ENCODE measurements at regions not wholly inside any gene's neighbourhood (a gene's known extent, or its start where the extent isn't known, plus 50 kb on each side); places are given as distances from the start of the nearest gene placed in this dataset.

DNA sequence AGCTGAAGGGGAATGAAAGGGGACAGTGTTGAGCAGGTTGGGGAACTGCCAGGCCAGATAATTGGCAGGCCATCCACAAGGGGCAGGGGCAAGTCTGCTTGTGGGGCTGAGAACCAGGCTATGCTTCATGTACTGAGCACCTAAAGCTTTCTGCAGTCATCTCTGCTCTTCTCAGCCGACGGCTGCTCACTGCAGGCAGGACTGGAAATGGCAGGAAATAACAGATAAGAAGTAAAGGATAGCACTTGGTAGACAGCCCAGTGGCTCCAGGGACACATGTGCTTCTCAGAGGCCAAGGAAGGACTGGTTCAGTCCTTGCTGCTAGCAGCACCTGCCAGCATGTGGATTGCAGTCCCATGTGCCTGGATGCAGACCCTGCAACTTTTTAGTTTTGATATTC lies 89.8 kb downstream of the CD164 start:
- no peaks in the 10 kb centered on the region for H3K27me3 ChIP-seq (ENCODE audit: control insufficient read depth, insufficient read depth, low read length)
- H3K9ac ChIP-seq (ENCODE audit: low read length) = no peak overlapping the region
- no peaks in the 10 kb centered on the region for H3K9me3 ChIP-seq (ENCODE audit: control insufficient read depth, low read length)
- H3K4me1 ChIP-seq (ENCODE audit: control insufficient read depth, insufficient read depth, low read length) = peaks cover 56% of the 10 kb centered on the region
- no peak overlapping the region for H3K4me3 ChIP-seq (ENCODE audit: low read length)
- no peaks in the 10 kb centered on the region for H3K36me3 ChIP-seq (ENCODE audit: control insufficient read depth, insufficient read depth, low read length)

DNA sequence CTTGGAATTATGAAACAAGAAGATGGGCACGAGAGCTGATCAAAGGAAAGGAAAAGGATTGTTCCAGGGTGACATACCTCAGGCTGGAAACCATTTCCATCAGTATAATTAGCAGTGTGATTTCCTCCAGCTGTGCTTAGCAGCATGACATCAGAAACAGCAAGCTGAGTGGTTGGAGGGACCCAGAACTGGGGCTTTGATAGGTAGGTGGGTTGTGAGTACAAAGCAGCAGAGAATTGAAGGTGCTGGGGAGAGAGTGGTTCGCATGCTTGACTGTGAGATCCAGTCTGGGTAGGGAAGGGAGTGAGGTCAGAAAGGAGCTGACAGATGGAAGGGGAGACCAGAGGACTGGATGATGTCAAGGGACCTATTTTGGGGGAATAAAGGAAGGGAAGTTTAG lies 90.4 kb downstream of the CD164 start:
- H3K9me3 ChIP-seq (ENCODE audit: control insufficient read depth, low read length) = no peaks in the 10 kb centered on the region
- H3K9ac ChIP-seq (ENCODE audit: low read length) = no peak overlapping the region
- H3K4me3 ChIP-seq (ENCODE audit: low read length) = no peak overlapping the region
- no peaks in the 10 kb centered on the region for H3K27me3 ChIP-seq (ENCODE audit: control insufficient read depth, insufficient read depth, low read length)
- H3K36me3 ChIP-seq (ENCODE audit: control insufficient read depth, insufficient read depth, low read length) = no peaks in the 10 kb centered on the region
- peaks cover 51% of the 10 kb centered on the region for H3K4me1 ChIP-seq (ENCODE audit: control insufficient read depth, insufficient read depth, low read length)

DNA sequence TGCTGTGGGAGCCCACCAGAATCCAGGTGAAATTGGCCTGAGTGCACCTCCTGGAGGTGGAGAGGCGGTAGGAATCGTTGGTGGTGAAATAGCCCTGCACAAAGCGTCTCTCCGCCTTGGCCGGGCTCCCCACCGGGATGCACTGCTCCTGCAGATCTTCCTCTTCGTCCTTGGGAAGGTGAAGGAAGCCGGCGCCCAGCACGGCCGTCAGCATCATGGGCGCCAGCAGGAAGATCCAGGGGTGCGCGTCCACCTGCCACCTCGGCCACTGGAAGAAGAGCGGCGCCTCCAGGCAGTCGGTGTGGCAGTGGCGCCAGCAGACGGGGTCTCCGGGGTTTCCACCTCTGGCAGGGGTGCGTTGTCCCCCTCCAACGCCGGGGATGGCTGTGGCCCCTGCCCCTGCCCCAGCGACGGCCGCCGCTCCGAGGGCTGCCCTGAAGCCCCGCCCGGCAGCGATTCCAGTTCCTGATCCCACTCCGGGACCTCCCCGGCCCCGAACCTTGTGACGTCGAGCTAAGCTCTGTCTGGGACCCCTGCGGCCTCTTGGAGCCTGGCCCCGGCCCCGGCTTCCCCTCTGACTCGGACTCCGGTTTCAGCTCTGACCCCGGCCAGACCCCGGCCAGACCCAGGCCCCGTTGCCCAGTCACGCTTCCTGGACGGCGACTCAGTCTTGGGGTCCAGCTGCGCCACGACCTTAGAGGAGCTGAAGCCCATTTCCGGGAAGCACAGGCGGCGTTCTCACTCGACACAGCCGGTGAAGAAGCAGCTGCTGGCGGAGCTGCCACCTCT lies 91.9 kb downstream of the CD164 start:
- Histone ChIP-seq H3K9ac (ENCODE audit: low read length) (no peak overlapping the region), H3K27me3 (ENCODE audit: control insufficient read depth, insufficient read depth, low read length) (no peaks in the 10 kb centered on the region), H3K9me3 (ENCODE audit: control insufficient read depth, low read length) (no peaks in the 10 kb centered on the region), H3K4me1 (ENCODE audit: control insufficient read depth, insufficient read depth, low read length) (peaks cover 35% of the 10 kb centered on the region), H3K4me3 (ENCODE audit: low read length) (no peak overlapping the region), H3K36me3 (ENCODE audit: control insufficient read depth, insufficient read depth, low read length) (no peaks in the 10 kb centered on the region)

DNA sequence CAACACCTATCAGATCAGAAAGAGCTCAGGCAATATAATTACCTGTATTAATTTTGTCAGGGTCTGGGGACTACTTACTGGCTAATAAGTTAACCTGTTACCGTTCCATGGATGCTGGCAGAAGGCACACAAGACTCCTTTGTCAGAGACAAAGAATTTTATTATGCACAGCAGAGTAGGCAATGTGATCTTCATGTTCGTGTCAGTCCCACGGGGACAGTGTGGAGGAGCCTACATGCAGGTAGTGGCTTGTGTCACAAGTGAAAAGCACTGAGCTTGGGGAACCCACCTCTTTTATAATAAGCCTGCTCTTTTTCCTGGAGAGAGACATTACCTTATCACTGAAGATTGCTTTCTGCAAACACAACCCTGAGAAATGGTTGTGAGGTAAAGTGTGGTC lies 96.9 kb downstream of the CD164 start:
- no peaks in the 10 kb centered on the region for H3K36me3 ChIP-seq (ENCODE audit: control insufficient read depth, insufficient read depth, low read length)
- no peak overlapping the region for H3K4me3 ChIP-seq (ENCODE audit: low read length)
- H3K4me1 ChIP-seq (ENCODE audit: control insufficient read depth, insufficient read depth, low read length) = no peaks in the 10 kb centered on the region
- no peaks in the 10 kb centered on the region for H3K27me3 ChIP-seq (ENCODE audit: control insufficient read depth, insufficient read depth, low read length)
- no peaks in the 10 kb centered on the region for H3K9me3 ChIP-seq (ENCODE audit: control insufficient read depth, low read length)
- no peak overlapping the region for H3K9ac ChIP-seq (ENCODE audit: low read length)

DNA sequence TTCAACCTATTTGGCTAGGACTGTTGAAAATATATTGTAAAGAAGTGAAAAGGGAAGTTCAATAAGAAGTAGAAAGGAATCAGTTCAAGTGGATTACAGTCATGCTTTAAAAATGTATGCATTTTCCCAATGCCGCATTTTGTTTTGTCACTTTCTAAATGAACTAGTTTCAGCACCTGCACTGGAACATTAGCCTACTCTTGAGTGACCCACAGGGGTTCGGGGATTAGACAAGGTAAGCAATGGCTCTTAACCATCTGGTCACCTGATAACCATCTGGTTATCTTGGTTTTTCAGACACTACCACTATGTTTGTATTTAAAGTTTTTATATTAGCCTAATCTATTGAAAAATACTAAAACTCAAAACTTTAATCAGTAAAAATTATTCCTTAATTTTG lies 97.6 kb downstream of the CD164 start:
- Histone ChIP-seq H3K36me3 (ENCODE audit: control insufficient read depth, insufficient read depth, low read length) (no peaks in the 10 kb centered on the region), H3K4me1 (ENCODE audit: control insufficient read depth, insufficient read depth, low read length) (no peaks in the 10 kb centered on the region), H3K9ac (ENCODE audit: low read length) (no peak overlapping the region), H3K9me3 (ENCODE audit: control insufficient read depth, low read length) (no peaks in the 10 kb centered on the region), H3K4me3 (ENCODE audit: low read length) (no peak overlapping the region), H3K27me3 (ENCODE audit: control insufficient read depth, insufficient read depth, low read length) (no peaks in the 10 kb centered on the region)

DNA sequence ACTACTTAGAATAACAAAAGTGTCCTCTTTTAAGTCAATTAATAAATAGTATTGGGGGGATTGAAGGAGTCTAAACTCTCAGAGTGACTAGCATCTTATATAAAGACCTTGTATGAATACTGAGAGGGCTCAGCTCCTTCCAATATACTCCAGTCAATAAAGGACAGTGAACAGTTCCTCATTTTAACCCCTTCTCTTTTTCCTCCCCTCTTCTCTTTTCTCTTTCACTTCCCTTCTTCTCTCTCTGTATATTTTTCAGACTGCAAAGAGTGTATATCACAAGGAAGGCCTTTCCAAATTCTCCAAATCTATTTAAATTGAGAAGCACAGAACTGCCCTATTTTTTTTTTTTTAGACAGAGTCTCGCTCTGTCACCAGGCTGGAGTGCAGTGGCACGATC lies 99.5 kb downstream of the CD164 start:
- Histone ChIP-seq H3K9ac (ENCODE audit: low read length) (no peak overlapping the region), H3K4me3 (ENCODE audit: low read length) (no peak overlapping the region), H3K9me3 (ENCODE audit: control insufficient read depth, low read length) (no peaks in the 10 kb centered on the region), H3K4me1 (ENCODE audit: control insufficient read depth, insufficient read depth, low read length) (no peaks in the 10 kb centered on the region), H3K36me3 (ENCODE audit: control insufficient read depth, insufficient read depth, low read length) (no peaks in the 10 kb centered on the region), H3K27me3 (ENCODE audit: control insufficient read depth, insufficient read depth, low read length) (no peaks in the 10 kb centered on the region)

DNA sequence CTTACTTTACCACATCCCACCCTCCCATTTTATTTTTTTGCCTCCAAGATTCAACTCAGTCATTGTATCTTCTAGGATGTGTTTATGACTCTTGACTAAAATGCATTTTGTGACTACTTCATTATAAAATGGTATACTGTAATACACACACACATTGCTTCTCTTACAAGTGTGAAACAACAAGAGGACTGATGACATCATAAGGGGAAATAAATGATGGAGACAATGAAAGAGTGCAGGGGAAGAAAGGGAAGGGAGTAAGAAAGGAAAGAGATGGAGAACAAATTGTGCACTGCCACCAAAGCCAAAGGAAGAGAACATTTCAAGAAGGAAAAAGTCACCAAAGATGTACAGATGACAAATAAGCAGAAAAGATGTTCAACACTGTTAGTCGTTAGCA lies 102.6 kb downstream of the CD164 start:
- no peaks in the 10 kb centered on the region for H3K4me1 ChIP-seq (ENCODE audit: control insufficient read depth, insufficient read depth, low read length)
- H3K9ac ChIP-seq (ENCODE audit: low read length) = no peak overlapping the region
- no peaks in the 10 kb centered on the region for H3K36me3 ChIP-seq (ENCODE audit: control insufficient read depth, insufficient read depth, low read length)
- no peak overlapping the region for H3K4me3 ChIP-seq (ENCODE audit: low read length)
- H3K9me3 ChIP-seq (ENCODE audit: control insufficient read depth, low read length) = no peaks in the 10 kb centered on the region
- H3K27me3 ChIP-seq (ENCODE audit: control insufficient read depth, insufficient read depth, low read length) = no peaks in the 10 kb centered on the region

DNA sequence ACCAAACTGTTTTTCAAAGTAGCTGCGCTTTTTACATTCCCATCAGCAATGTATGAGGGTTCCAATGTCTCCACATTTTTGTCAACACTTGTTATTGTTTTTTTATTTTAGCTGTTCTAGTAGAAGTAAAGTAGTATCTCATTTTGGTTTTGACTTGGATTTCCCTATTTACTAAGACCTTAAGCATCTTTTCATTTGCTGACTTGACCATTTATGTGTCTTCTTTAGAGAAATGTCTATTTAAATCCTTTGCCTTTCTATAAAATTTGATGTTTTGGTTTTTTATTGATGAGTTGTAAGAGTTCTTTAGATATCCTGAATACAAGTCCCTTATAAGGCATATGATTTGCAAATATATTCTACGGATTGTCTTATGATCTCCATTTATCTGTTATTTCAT lies 110.6 kb downstream of the CD164 start:
- H3K36me3 ChIP-seq (ENCODE audit: control insufficient read depth, insufficient read depth, low read length) = no peaks in the 10 kb centered on the region
- no peak overlapping the region for H3K9ac ChIP-seq (ENCODE audit: low read length)
- no peak overlapping the region for H3K4me3 ChIP-seq (ENCODE audit: low read length)
- H3K9me3 ChIP-seq (ENCODE audit: control insufficient read depth, low read length) = no peaks in the 10 kb centered on the region
- H3K4me1 ChIP-seq (ENCODE audit: control insufficient read depth, insufficient read depth, low read length) = no peaks in the 10 kb centered on the region
- no peaks in the 10 kb centered on the region for H3K27me3 ChIP-seq (ENCODE audit: control insufficient read depth, insufficient read depth, low read length)

DNA sequence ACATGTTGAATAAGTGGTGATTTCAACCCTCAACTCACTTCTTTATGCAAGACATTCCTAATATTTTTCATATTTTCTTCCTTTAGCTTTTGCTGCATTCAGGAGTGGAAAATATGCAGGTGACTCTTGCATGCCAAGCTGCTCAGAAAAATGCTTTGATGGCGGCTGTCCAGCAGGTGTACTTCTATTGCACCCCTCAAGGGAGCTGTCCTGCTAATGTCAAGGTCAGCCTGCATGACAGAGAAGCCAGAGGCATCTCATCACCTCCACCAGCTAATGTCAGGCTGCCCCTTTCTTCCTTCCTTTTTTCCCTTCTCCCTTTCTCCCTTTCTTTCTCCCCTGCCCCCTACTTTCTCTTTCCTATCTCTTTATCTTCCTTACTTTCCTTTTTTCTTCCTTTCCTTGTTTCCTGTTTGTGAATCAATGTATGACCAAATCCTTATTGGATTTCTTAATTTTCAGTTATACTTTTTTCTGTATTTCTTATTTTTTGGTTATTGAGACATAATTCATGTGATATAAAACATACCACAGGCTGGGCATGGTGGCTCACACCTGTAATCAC lies 112.2 kb downstream of the CD164 start:
- H3K27me3 ChIP-seq (ENCODE audit: control insufficient read depth, insufficient read depth, low read length) = no peaks in the 10 kb centered on the region
- H3K4me1 ChIP-seq (ENCODE audit: control insufficient read depth, insufficient read depth, low read length) = no peaks in the 10 kb centered on the region
- no peak overlapping the region for H3K9ac ChIP-seq (ENCODE audit: low read length)
- H3K4me3 ChIP-seq (ENCODE audit: low read length) = no peak overlapping the region
- no peaks in the 10 kb centered on the region for H3K9me3 ChIP-seq (ENCODE audit: control insufficient read depth, low read length)
- H3K36me3 ChIP-seq (ENCODE audit: control insufficient read depth, insufficient read depth, low read length) = no peaks in the 10 kb centered on the region

DNA sequence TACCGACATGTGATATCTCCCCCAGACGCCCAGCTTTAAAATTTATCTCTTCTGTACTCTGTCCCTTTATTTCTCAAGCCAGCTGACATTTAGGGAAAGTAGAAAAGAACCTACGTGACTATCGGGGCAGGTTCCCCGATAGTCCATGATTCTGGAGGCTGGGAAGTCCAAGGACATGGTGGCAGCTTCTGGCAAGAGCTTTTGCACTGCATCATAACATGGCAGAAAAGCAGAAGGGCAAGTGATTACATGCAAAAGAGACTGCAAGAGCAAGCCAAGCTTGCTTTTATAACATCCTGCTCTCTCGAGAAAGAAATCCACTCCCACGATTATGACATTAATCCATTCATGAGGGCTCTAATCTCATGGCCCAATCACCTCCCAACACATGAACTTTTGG lies 113.2 kb downstream of the CD164 start:
- no peaks in the 10 kb centered on the region for H3K36me3 ChIP-seq (ENCODE audit: control insufficient read depth, insufficient read depth, low read length)
- H3K9me3 ChIP-seq (ENCODE audit: control insufficient read depth, low read length) = no peaks in the 10 kb centered on the region
- H3K27me3 ChIP-seq (ENCODE audit: control insufficient read depth, insufficient read depth, low read length) = no peaks in the 10 kb centered on the region
- H3K4me1 ChIP-seq (ENCODE audit: control insufficient read depth, insufficient read depth, low read length) = no peaks in the 10 kb centered on the region
- H3K4me3 ChIP-seq (ENCODE audit: low read length) = no peak overlapping the region
- H3K9ac ChIP-seq (ENCODE audit: low read length) = no peak overlapping the region

DNA sequence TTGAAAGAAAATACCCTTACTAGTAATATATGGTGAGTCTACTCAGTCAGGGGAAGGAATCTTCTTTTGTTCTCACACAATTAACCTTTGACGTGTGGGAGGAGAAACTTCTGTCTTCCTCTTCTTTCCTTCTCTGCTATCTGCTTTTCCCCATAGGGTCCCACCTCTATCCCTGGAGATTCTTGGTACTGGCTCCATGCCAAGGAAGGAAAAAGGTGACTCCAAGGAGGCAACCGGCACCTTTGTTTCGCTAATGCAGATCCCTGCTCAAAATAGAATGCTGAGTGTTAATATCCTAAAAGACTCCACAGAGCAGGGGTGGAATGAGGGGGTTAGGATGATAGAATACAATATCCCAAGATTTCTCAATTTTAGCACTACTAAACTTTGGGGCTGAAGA lies 116.7 kb downstream of the CD164 start:
- Histone ChIP-seq H3K9me3 (ENCODE audit: control insufficient read depth, low read length) (no peaks in the 10 kb centered on the region), H3K4me3 (ENCODE audit: low read length) (no peak overlapping the region), H3K36me3 (ENCODE audit: control insufficient read depth, insufficient read depth, low read length) (no peaks in the 10 kb centered on the region), H3K4me1 (ENCODE audit: control insufficient read depth, insufficient read depth, low read length) (no peaks in the 10 kb centered on the region), H3K9ac (ENCODE audit: low read length) (no peak overlapping the region), H3K27me3 (ENCODE audit: control insufficient read depth, insufficient read depth, low read length) (no peaks in the 10 kb centered on the region)

DNA sequence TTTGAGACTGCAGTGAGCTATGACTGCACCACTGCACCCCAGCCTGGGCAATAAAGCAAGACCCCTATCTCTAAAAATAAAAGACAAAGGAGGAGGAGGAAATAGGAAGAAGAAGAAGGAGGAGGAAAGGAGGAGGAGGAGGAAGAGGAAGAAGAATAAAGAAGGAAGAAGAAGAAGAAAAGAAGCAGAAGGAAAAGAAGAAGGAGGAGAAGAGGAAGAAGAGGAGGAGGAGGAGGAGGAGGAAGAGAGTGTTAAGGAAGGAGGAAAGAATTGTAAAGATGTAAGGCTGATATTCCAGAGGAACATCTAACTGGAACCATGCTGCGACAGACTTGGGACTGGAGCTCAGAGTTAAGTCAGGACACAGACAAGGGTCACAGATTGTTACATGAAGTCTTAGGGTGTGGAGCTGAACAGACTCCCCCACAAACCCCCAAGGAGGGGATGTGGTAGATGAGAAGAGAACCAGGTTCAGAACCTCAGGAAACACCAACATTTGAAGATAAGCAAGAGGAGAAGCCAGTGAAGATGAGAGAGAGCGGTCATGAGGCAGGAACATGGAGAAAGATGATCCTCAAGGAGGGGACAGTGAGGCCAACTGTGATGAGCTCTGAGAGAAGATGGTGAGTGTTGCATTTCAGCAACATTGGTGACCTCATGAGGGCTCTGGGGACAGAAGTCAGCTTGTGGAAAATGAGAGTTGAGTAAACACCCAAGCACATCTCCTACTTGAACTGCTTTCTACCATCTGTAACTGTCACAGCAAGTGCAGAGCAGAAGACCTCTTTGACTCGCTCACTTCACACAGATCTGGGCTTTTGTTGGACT lies 118.2 kb downstream of the CD164 start:
- Histone ChIP-seq H3K9me3 (ENCODE audit: control insufficient read depth, low read length) (no peaks in the 10 kb centered on the region), H3K27me3 (ENCODE audit: control insufficient read depth, insufficient read depth, low read length) (no peaks in the 10 kb centered on the region), H3K36me3 (ENCODE audit: control insufficient read depth, insufficient read depth, low read length) (no peaks in the 10 kb centered on the region), H3K4me3 (ENCODE audit: low read length) (no peak overlapping the region), H3K9ac (ENCODE audit: low read length) (no peak overlapping the region), H3K4me1 (ENCODE audit: control insufficient read depth, insufficient read depth, low read length) (no peaks in the 10 kb centered on the region)
